ENCODE measurements at regions not wholly inside any gene's neighbourhood (a gene's known extent, or its start where the extent isn't known, plus 50 kb on each side); places are given as distances from the start of the nearest gene placed in this dataset.

- no peak for DNase-seq
These were observed 56.0 kb downstream of the EN1 start for GRCh38 chr2:118791483-118791882.

GRCh38 chr2:118786746-118787145 lies 60.7 kb downstream of the EN1 start:
- Histone ChIP-seq H4K20me1 (ENCODE audit: insufficient read depth, low read depth, low read length) (no peaks in the 10 kb centered on the region), H3K9me2 (replicated peaks; ENCODE audit: insufficient read depth, low read length) (no peaks in the 10 kb centered on the region), H3K4me1 (ENCODE audit: low read length) (no peaks in the 10 kb centered on the region), H3K36me3 (ENCODE audit: insufficient read depth, low read length) (no peaks in the 10 kb centered on the region), H3K27me3 (ENCODE audit: low read length) (no peaks in the 10 kb centered on the region), H3K9me3 (ENCODE audit: low read length) (no peaks in the 10 kb centered on the region), H3K27ac (ENCODE audit: low read length) (no peak overlapping the region), H3K9ac (ENCODE audit: low read length) (no peak overlapping the region), H2AFZ (ENCODE audit: low read length) (no peak overlapping the region), H3K79me2 (ENCODE audit: low read length) (no peaks in the 10 kb centered on the region), H3K4me2 (ENCODE audit: low read depth, low read length, poor library complexity, severe bottlenecking) (no peak overlapping the region), H3K4me3 (ENCODE audit: low read length) (no peak overlapping the region)
- no peak for DNase-seq

More at GRCh38 chr2:118791483-118791882, 56.0 kb downstream of the EN1 start:
- Histone ChIP-seq H3K4me2 (ENCODE audit: low read depth, low read length, poor library complexity, severe bottlenecking) (no peak overlapping the region), H4K20me1 (ENCODE audit: insufficient read depth, low read depth, low read length) (no peaks in the 10 kb centered on the region), H3K79me2 (ENCODE audit: low read length) (no peaks in the 10 kb centered on the region), H3K27me3 (ENCODE audit: low read length) (no peaks in the 10 kb centered on the region), H3K9me2 (replicated peaks; ENCODE audit: insufficient read depth, low read length) (no peaks in the 10 kb centered on the region), H3K4me1 (ENCODE audit: low read length) (no peaks in the 10 kb centered on the region), H3K36me3 (ENCODE audit: insufficient read depth, low read length) (no peaks in the 10 kb centered on the region), H3K9ac (ENCODE audit: low read length) (no peak overlapping the region), H3K27ac (ENCODE audit: low read length) (no peak overlapping the region), H3K4me3 (ENCODE audit: low read length) (no peak overlapping the region), H2AFZ (ENCODE audit: low read length) (no peak overlapping the region), H3K9me3 (ENCODE audit: low read length) (no peaks in the 10 kb centered on the region)

GRCh38 chr2:118784860-118785259 lies 62.6 kb downstream of the EN1 start:
- H3K9ac ChIP-seq (ENCODE audit: low read length): no peak overlapping the region
- H3K27ac ChIP-seq (ENCODE audit: low read length): no peak overlapping the region
- H3K9me3 ChIP-seq (ENCODE audit: low read length): no peaks in the 10 kb centered on the region
- no peaks in the 10 kb centered on the region for H3K79me2 ChIP-seq (ENCODE audit: low read length)
- H4K20me1 ChIP-seq (ENCODE audit: insufficient read depth, low read depth, low read length): no peaks in the 10 kb centered on the region
- H3K9me2 ChIP-seq (replicated peaks; ENCODE audit: insufficient read depth, low read length): no peaks in the 10 kb centered on the region
- H3K4me2 ChIP-seq (ENCODE audit: low read depth, low read length, poor library complexity, severe bottlenecking): no peak overlapping the region
- no peak for DNase-seq
- no peaks in the 10 kb centered on the region for H3K36me3 ChIP-seq (ENCODE audit: insufficient read depth, low read length)
- no peak overlapping the region for H2AFZ ChIP-seq (ENCODE audit: low read length)
- H3K4me1 ChIP-seq (ENCODE audit: low read length): no peaks in the 10 kb centered on the region
- no peak overlapping the region for H3K4me3 ChIP-seq (ENCODE audit: low read length)
- H3K27me3 ChIP-seq (ENCODE audit: low read length): no peaks in the 10 kb centered on the region

- Histone ChIP-seq H3K9ac (ENCODE audit: low read length) (no peak overlapping the region), H3K9me3 (ENCODE audit: low read length) (no peaks in the 10 kb centered on the region), H3K27me3 (ENCODE audit: low read length) (no peaks in the 10 kb centered on the region), H3K4me1 (ENCODE audit: low read length) (no peaks in the 10 kb centered on the region), H3K4me2 (ENCODE audit: low read depth, low read length, poor library complexity, severe bottlenecking) (no peak overlapping the region), H3K36me3 (ENCODE audit: insufficient read depth, low read length) (no peaks in the 10 kb centered on the region), H2AFZ (ENCODE audit: low read length) (no peak overlapping the region), H3K9me2 (replicated peaks; ENCODE audit: insufficient read depth, low read length) (no peaks in the 10 kb centered on the region), H4K20me1 (ENCODE audit: insufficient read depth, low read depth, low read length) (no peaks in the 10 kb centered on the region), H3K79me2 (ENCODE audit: low read length) (no peaks in the 10 kb centered on the region), H3K27ac (ENCODE audit: low read length) (no peak overlapping the region), H3K4me3 (ENCODE audit: low read length) (no peak overlapping the region)
- DNase-seq: no peak
These were observed 68.1 kb downstream of the EN1 start for GRCh38 chr2:118779362-118779761.

- Histone ChIP-seq H3K9me3 (ENCODE audit: low read length) (no peaks in the 10 kb centered on the region), H3K79me2 (ENCODE audit: low read length) (no peaks in the 10 kb centered on the region), H2AFZ (ENCODE audit: low read length) (no peak overlapping the region), H3K4me1 (ENCODE audit: low read length) (no peaks in the 10 kb centered on the region), H4K20me1 (ENCODE audit: insufficient read depth, low read depth, low read length) (no peaks in the 10 kb centered on the region), H3K27ac (ENCODE audit: low read length) (no peak overlapping the region), H3K9me2 (replicated peaks; ENCODE audit: insufficient read depth, low read length) (no peaks in the 10 kb centered on the region), H3K4me2 (ENCODE audit: low read depth, low read length, poor library complexity, severe bottlenecking) (no peak overlapping the region), H3K27me3 (ENCODE audit: low read length) (no peaks in the 10 kb centered on the region), H3K36me3 (ENCODE audit: insufficient read depth, low read length) (no peaks in the 10 kb centered on the region), H3K4me3 (ENCODE audit: low read length) (no peak overlapping the region), H3K9ac (ENCODE audit: low read length) (no peak overlapping the region)
- no peak for DNase-seq
These were observed 72.9 kb downstream of the EN1 start for GRCh38 chr2:118774458-118775133.

GRCh38 chr2:118773826-118774225 lies 73.6 kb downstream of the EN1 start:
- no peaks in the 10 kb centered on the region for H3K9me3 ChIP-seq (ENCODE audit: low read length)
- H3K9ac ChIP-seq (ENCODE audit: low read length): no peak overlapping the region
- no peaks in the 10 kb centered on the region for H3K36me3 ChIP-seq (ENCODE audit: insufficient read depth, low read length)
- no peak overlapping the region for H2AFZ ChIP-seq (ENCODE audit: low read length)
- H3K27ac ChIP-seq (ENCODE audit: low read length): no peak overlapping the region
- H3K4me1 ChIP-seq (ENCODE audit: low read length): no peaks in the 10 kb centered on the region
- no peaks in the 10 kb centered on the region for H3K27me3 ChIP-seq (ENCODE audit: low read length)
- H4K20me1 ChIP-seq (ENCODE audit: insufficient read depth, low read depth, low read length): no peaks in the 10 kb centered on the region
- H3K9me2 ChIP-seq (replicated peaks; ENCODE audit: insufficient read depth, low read length): no peaks in the 10 kb centered on the region
- no peaks in the 10 kb centered on the region for H3K79me2 ChIP-seq (ENCODE audit: low read length)
- no peak overlapping the region for H3K4me3 ChIP-seq (ENCODE audit: low read length)
- DNase-seq: no peak
- no peak overlapping the region for H3K4me2 ChIP-seq (ENCODE audit: low read depth, low read length, poor library complexity, severe bottlenecking)

GRCh38 chr2:118772487-118773200 lies 74.8 kb downstream of the EN1 start:
- Histone ChIP-seq H4K20me1 (ENCODE audit: insufficient read depth, low read depth, low read length) (no peaks in the 10 kb centered on the region), H3K4me3 (ENCODE audit: low read length) (no peak overlapping the region), H3K4me1 (ENCODE audit: low read length) (no peaks in the 10 kb centered on the region), H3K4me2 (ENCODE audit: low read depth, low read length, poor library complexity, severe bottlenecking) (no peak overlapping the region), H3K27me3 (ENCODE audit: low read length) (no peaks in the 10 kb centered on the region), H3K9me3 (ENCODE audit: low read length) (no peaks in the 10 kb centered on the region), H3K27ac (ENCODE audit: low read length) (no peak overlapping the region), H2AFZ (ENCODE audit: low read length) (no peak overlapping the region), H3K9ac (ENCODE audit: low read length) (no peak overlapping the region), H3K36me3 (ENCODE audit: insufficient read depth, low read length) (no peaks in the 10 kb centered on the region), H3K79me2 (ENCODE audit: low read length) (no peaks in the 10 kb centered on the region), H3K9me2 (replicated peaks; ENCODE audit: insufficient read depth, low read length) (no peaks in the 10 kb centered on the region)
- DNase-seq: no peak

GRCh38 chr2:118769707-118770400 lies 77.6 kb downstream of the EN1 start:
- Histone ChIP-seq H3K27me3 (ENCODE audit: low read length) (no peaks in the 10 kb centered on the region), H4K20me1 (ENCODE audit: insufficient read depth, low read depth, low read length) (no peaks in the 10 kb centered on the region), H3K79me2 (ENCODE audit: low read length) (no peaks in the 10 kb centered on the region), H3K36me3 (ENCODE audit: insufficient read depth, low read length) (no peaks in the 10 kb centered on the region), H3K27ac (ENCODE audit: low read length) (no peak overlapping the region), H3K9me2 (replicated peaks; ENCODE audit: insufficient read depth, low read length) (no peaks in the 10 kb centered on the region), H3K4me1 (ENCODE audit: low read length) (no peaks in the 10 kb centered on the region), H2AFZ (ENCODE audit: low read length) (no peak overlapping the region), H3K4me2 (ENCODE audit: low read depth, low read length, poor library complexity, severe bottlenecking) (no peak overlapping the region), H3K9me3 (ENCODE audit: low read length) (no peaks in the 10 kb centered on the region), H3K9ac (ENCODE audit: low read length) (no peak overlapping the region), H3K4me3 (ENCODE audit: low read length) (no peak overlapping the region)
- DNase-seq: no peak

All from Karpas-422 (cell line).